GM10266 (cell line): ENCODE measurements at regions not wholly inside any gene's neighbourhood (a gene's known extent, or its start where the extent isn't known, plus 50 kb on each side); places are given as distances from the start of the nearest gene placed in this dataset.

ENCODE experiments used
- DNase-seq: peaks from one replicate; pipeline ENCODE4 v3.0.0; 2012; ENCODE audit errors: extremely low spot score
- CTCF ChIP-seq: IDR thresholded peaks from 2 replicates; pipeline ENCODE4 v1.5.1; 2012; ENCODE audit warnings: mild to moderate bottlenecking, low read depth; ENCODE audit not compliant: control insufficient read depth, insufficient read depth; ENCODE audit errors: missing control alignments

- no peak for TF ChIP-seq CTCF
- DNase-seq = no peak
Observed at GRCh38 chr17:55622547-55622946, 100.1 kb downstream of the TMEM100 start.

- TF ChIP-seq CTCF = no peak
- no peak for DNase-seq
Observed at GRCh38 chr17:55620945-55621344, 101.7 kb downstream of the TMEM100 start.

- TF ChIP-seq CTCF = no peak
- no peak for DNase-seq
Observed at GRCh38 chr17:55620023-55620422, 102.6 kb downstream of the TMEM100 start.

GRCh38 chr17:55617441-55617840, 105.2 kb downstream of the TMEM100 start:
- DNase-seq = no peak
- TF ChIP-seq CTCF = no peak

- no peak for TF ChIP-seq CTCF
Observed at GRCh38 chr17:55614061-55614460, 102.8 kb upstream of the SMIM36 start.

DNA sequence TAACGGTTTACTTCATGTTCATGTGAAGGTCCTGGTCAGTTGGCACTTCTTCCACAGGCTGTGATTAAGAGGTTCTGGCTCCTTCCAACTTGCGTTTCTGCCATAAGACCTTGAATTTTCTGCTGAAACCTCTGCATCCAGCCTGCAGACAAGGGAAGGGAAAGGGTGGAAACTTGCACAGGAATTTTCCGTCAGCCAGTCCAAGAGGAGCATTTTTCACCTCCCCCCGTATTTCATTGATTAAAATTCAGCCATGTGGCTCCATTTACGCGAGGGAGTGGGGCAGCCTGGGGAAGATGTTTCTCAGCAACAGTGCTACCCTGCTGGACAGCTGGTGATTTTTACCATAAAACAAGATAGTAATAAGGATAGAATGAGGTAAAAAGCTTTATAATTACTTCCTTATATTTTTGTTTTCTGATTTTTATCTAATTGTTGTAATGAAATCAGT, 101.5 kb upstream of the SMIM36 start:
- no peak for DNase-seq
- TF ChIP-seq CTCF = no peak

More at GRCh38 chr17:55614061-55614460, 102.8 kb upstream of the SMIM36 start:
- DNase-seq = no peak

- no peak for DNase-seq
- TF ChIP-seq CTCF = no peak
Observed at GRCh38 chr17:55607731-55608341, 96.6 kb upstream of the SMIM36 start.
